Keratinocyte (primary cell): ENCODE measurements at regions not wholly inside any gene's neighbourhood (a gene's known extent, or its start where the extent isn't known, plus 50 kb on each side); places are given as distances from the start of the nearest gene placed in this dataset.

Source experiments
- DNase-seq: peaks from one replicate; pipeline ENCODE4 v3.0.0-alpha.2; 2011; ENCODE audit warnings: low read depth, missing footprints, low spot score
- FAIRE-seq: peaks from 2 replicates; lab custom pipeline; 2011; peaks lifted over from hg19 to GRCh38; lab: Jason Lieb, UNC
- H2AFZ ChIP-seq: 2 replicates; pipeline ENCODE4 v1.6.0; 2012; ENCODE audit warnings: low read length, control low read depth, inconsistent platforms; ENCODE audit not compliant: control insufficient read depth
- H3K27ac ChIP-seq: 2 replicates; pipeline ENCODE4 v1.5.1; 2011; ENCODE audit warnings: low read length; ENCODE audit not compliant: control insufficient read depth, insufficient read depth
- H3K27me3 ChIP-seq: 3 replicates; pipeline ENCODE4 v1.6.0; 2011; ENCODE audit warnings: low read length; ENCODE audit not compliant: control insufficient read depth, insufficient read depth; ENCODE audit errors: extremely low read depth
- H3K36me3 ChIP-seq, 2 experiments: 2 replicates in 1 of 2; 3 replicates in 1 of 2; pipeline ENCODE4 v1.5.1; 2011; ENCODE audit warnings: low read length in 2 of 2, mild to moderate bottlenecking in 1 of 2; ENCODE audit not compliant: control insufficient read depth in 2 of 2, insufficient read depth in 2 of 2; ENCODE audit errors: extremely low read depth in 1 of 2
- H3K4me1 ChIP-seq: 3 replicates; pipeline ENCODE4 v1.5.1; 2011; ENCODE audit warnings: low read length; ENCODE audit not compliant: control insufficient read depth, insufficient read depth; ENCODE audit errors: extremely low read depth
- H3K4me2 ChIP-seq: 3 replicates; pipeline ENCODE4 v1.6.0; 2011; ENCODE audit warnings: low read depth, low read length; ENCODE audit not compliant: control insufficient read depth, insufficient read depth; ENCODE audit errors: extremely low read depth
- H3K4me3 ChIP-seq, 3 experiments: fragments of 200-600 bp in 1 of 3; sonication (generic) in 1 of 3; 2 replicates in 2 of 3; 3 replicates in 1 of 3; pipeline ENCODE4 v1.5.1; 2011 to 2016; ENCODE audit warnings: low read length in 3 of 3, mild to moderate bottlenecking in 3 of 3, control low read depth in 2 of 3, inconsistent platforms in 1 of 3, low read depth in 1 of 3, mixed read lengths in 1 of 3, mixed run types in 1 of 3, moderate library complexity in 1 of 3; ENCODE audit not compliant: control insufficient read depth in 2 of 3, insufficient read depth in 2 of 3; ENCODE audit errors: extremely low read depth in 1 of 3
- H3K79me2 ChIP-seq: 2 replicates; pipeline ENCODE4 v1.6.0; 2012; ENCODE audit warnings: low read length; ENCODE audit not compliant: control insufficient read depth, insufficient read depth
- H3K9ac ChIP-seq: 3 replicates; pipeline ENCODE4 v1.6.0; 2011; ENCODE audit warnings: low read length; ENCODE audit not compliant: control insufficient read depth, insufficient read depth; ENCODE audit errors: extremely low read depth
- H3K9me1 ChIP-seq: 3 replicates; pipeline ENCODE4 v1.6.0; 2011; ENCODE audit warnings: low read length; ENCODE audit not compliant: control insufficient read depth, insufficient read depth; ENCODE audit errors: extremely low read depth
- H3K9me3 ChIP-seq: 2 replicates; pipeline ENCODE4 v1.5.1; 2012; ENCODE audit warnings: low read depth, low read length; ENCODE audit not compliant: control insufficient read depth
- H4K20me1 ChIP-seq: 3 replicates; pipeline ENCODE4 v1.6.0; 2011; ENCODE audit warnings: low read length; ENCODE audit not compliant: control insufficient read depth, insufficient read depth; ENCODE audit errors: extremely low read depth
- EZH2 ChIP-seq: IDR thresholded peaks from one replicate; pipeline ENCODE4 v1.6.1; 2012; ENCODE audit warnings: inconsistent platforms, mild to moderate bottlenecking, low read length, moderate library complexity
- dilution Hi-C: fragments of 300-500 bp; cut with MboI; formaldehyde crosslinking; loops from one replicate; pipeline ENCODE4 v1.7.0; 2020; ENCODE audit warnings: low sequenced_read_pairs; ENCODE audit not compliant: extremely low pct_ligation_motif_present
- TF ChIP-seq, protein P1 (sequence below), 3 experiments: IDR thresholded peaks in 1 of 3; conservative IDR thresholded peaks in 1 of 3; optimal IDR thresholded peaks in 1 of 3; 2 replicates in 2 of 3; 3 replicates in 1 of 3; pipeline versions ENCODE3 to v1.5.1; 2011; ENCODE audit warnings: low read length in 3 of 3, mild to moderate bottlenecking in 3 of 3, moderate library complexity in 2 of 3, control low read depth in 1 of 3, inconsistent platforms in 1 of 3; ENCODE audit not compliant: insufficient read depth in 2 of 3; ENCODE audit errors: extremely low read depth in 1 of 3

- no peaks in the 10 kb centered on the region for H3K79me2 ChIP-seq
- no peaks in the 10 kb centered on the region for H3K36me3 ChIP-seq
- TF ChIP-seq, protein P1, sequence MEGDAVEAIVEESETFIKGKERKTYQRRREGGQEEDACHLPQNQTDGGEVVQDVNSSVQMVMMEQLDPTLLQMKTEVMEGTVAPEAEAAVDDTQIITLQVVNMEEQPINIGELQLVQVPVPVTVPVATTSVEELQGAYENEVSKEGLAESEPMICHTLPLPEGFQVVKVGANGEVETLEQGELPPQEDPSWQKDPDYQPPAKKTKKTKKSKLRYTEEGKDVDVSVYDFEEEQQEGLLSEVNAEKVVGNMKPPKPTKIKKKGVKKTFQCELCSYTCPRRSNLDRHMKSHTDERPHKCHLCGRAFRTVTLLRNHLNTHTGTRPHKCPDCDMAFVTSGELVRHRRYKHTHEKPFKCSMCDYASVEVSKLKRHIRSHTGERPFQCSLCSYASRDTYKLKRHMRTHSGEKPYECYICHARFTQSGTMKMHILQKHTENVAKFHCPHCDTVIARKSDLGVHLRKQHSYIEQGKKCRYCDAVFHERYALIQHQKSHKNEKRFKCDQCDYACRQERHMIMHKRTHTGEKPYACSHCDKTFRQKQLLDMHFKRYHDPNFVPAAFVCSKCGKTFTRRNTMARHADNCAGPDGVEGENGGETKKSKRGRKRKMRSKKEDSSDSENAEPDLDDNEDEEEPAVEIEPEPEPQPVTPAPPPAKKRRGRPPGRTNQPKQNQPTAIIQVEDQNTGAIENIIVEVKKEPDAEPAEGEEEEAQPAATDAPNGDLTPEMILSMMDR (optimal IDR thresholded peaks at IDR 0.05 in 1 of 3, IDR thresholded peaks at IDR 0.05 in 1 of 3, conservative IDR thresholded peaks at IDR 0.05 in 1 of 3; ENCODE audit: extremely low read depth in 1 of 3, insufficient read depth in 2 of 3, low read length in 3 of 3) = no peak
- no peak for TF ChIP-seq EZH2
- no peaks in the 10 kb centered on the region for H3K4me1 ChIP-seq
- no peak overlapping the region for H3K4me2 ChIP-seq
- no peak for FAIRE-seq
- H2AFZ ChIP-seq = no peak overlapping the region
- H3K9me3 ChIP-seq = no peaks in the 10 kb centered on the region
- H3K9ac ChIP-seq = no peak overlapping the region
- no peak overlapping the region for H3K4me3 ChIP-seq
- no peaks in the 10 kb centered on the region for H3K27me3 ChIP-seq
- H3K27ac ChIP-seq = no peak overlapping the region
- no peaks in the 10 kb centered on the region for H3K9me1 ChIP-seq
- dilution Hi-C loops = loop anchor here (25.0 kb wide), 1 partner anchor 222 kb away; no protein-coding TSS in a partner anchor
- DNase-seq = no peak
- H4K20me1 ChIP-seq = no peaks in the 10 kb centered on the region
Measured at GRCh38 chr18:54440292-54440691, 82.6 kb downstream of the C18orf54 start.

DNA sequence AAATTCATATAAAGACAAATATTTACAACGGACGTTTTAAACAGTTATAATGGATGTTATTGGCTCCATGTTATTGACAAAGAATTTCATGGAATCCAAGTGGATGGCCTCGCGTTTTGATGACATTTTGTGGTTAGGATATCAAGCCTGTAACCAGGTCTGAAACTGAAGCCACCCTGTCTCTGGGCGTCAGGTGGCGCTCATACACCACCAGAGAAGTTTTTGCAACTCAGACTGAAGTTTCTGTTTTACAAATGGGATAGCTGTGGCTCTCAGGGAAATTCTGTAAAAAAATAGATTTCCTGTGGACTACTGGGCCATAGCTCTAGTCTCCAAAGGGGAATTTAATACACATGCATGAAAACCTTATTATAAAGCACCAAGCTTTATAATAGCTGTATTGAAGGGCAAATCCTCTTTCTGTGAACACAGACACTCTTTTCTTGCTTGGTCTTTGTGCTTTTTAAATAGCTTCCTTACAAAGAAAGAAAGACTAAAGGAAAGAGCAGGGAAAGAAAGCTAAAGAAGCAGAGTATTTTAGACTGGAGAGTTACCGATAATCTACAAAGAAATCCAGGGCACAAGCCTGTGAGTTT, 86.7 kb downstream of the C18orf54 start:
- H3K9me1 ChIP-seq = no peaks in the 10 kb centered on the region
- H3K9me3 ChIP-seq = no peaks in the 10 kb centered on the region
- no peaks in the 10 kb centered on the region for H3K36me3 ChIP-seq
- H4K20me1 ChIP-seq = no peaks in the 10 kb centered on the region
- H3K27me3 ChIP-seq = no peaks in the 10 kb centered on the region
- no peak for TF ChIP-seq EZH2
- TF ChIP-seq, protein P1 (optimal IDR thresholded peaks at IDR 0.05 in 1 of 3, IDR thresholded peaks at IDR 0.05 in 1 of 3, conservative IDR thresholded peaks at IDR 0.05 in 1 of 3; ENCODE audit: extremely low read depth in 1 of 3, insufficient read depth in 2 of 3, low read length in 3 of 3) = peak; percentile 75 to 80 (median 77)
- no peak overlapping the region for H3K27ac ChIP-seq
- no peaks in the 10 kb centered on the region for H3K79me2 ChIP-seq
- no peaks in the 10 kb centered on the region for H3K4me1 ChIP-seq
- dilution Hi-C loops = loop anchor here (25.0 kb wide), 1 partner anchor 218 kb away; no protein-coding TSS in a partner anchor
- no peak overlapping the region for H3K4me3 ChIP-seq
- no peak overlapping the region for H3K9ac ChIP-seq
- no peak for DNase-seq
- no peak overlapping the region for H2AFZ ChIP-seq
- peak; percentile 75 for FAIRE-seq
- H3K4me2 ChIP-seq = no peak overlapping the region
